Prostate gland (tissue), 2 donors: ENCODE measurements at regions not wholly inside any gene's neighbourhood (a gene's known extent, or its start where the extent isn't known, plus 50 kb on each side); places are given as distances from the start of the nearest gene placed in this dataset.

Experiments
- CTCF ChIP-seq, 4 experiments: fragments of 200-600 bp in 2 of 4; fragments of 450-650 bp in 2 of 4; sonication (generic) in 2 of 4; IDR thresholded peaks; 1 replicate in 3 of 4; 2 replicates in 1 of 4; pipeline ENCODE4 v1.5.1; 2016 to 2019; ENCODE audit warnings: antibody characterized with exemption in 4 of 4, mild to moderate bottlenecking in 2 of 4, moderate library complexity in 2 of 4
- POLR2A ChIP-seq: fragments of 450-650 bp; IDR thresholded peaks from one replicate; pipeline ENCODE4 v1.6.1; 2016; ENCODE audit warnings: antibody characterized with exemption, mild to moderate bottlenecking

GRCh38 chr4:154942176-154942575 lies 161.1 kb downstream of the RBM46 start:
- TF ChIP-seq CTCF (IDR thresholded peaks at IDR 0.05): no peak
- no peak for TF ChIP-seq POLR2A
